ENCODE measurements at regions not wholly inside any gene's neighbourhood (a gene's known extent, or its start where the extent isn't known, plus 50 kb on each side); places are given as distances from the start of the nearest gene placed in this dataset.

- no peaks in the 10 kb centered on the region for H3K9me3 ChIP-seq (ENCODE audit: control insufficient read depth, insufficient read depth, low read length)
- POLR2A ChIA-PET (ENCODE audit: unreplicated experiment), result no interaction called here
- H4K91ac ChIP-seq (ENCODE audit: insufficient read depth, low read depth, low read length), result no peak overlapping the region
- in situ Hi-C loops (cut with MboI; ENCODE audit: low sequenced_read_pairs) (no loop called here), intact Hi-C loops (cut with micrococcal nuclease) (no loop called here), dilution Hi-C loops (cut with HindIII; ENCODE audit: low sequenced_read_pairs, unreplicated experiment) (no loop called here)
- no peaks in the 10 kb centered on the region for H3K27me3 ChIP-seq (ENCODE audit: control insufficient read depth, insufficient read depth, low read length)
- H3K18ac ChIP-seq (ENCODE audit: low read depth, low read length), result no peak overlapping the region
- H3K4ac ChIP-seq (ENCODE audit: low read depth, low read length), result no peak overlapping the region
- no peak overlapping the region for H3K4me2 ChIP-seq (ENCODE audit: low read depth, low read length)
- no peaks in the 10 kb centered on the region for H3K4me1 ChIP-seq (ENCODE audit: control insufficient read depth, insufficient read depth, low read length)
- ATAC-seq (ENCODE audit: low read depth) (no peak), DNase-seq (no peak)
- no peaks in the 10 kb centered on the region for H3K9me1 ChIP-seq (ENCODE audit: insufficient read depth, low read length)
- H4K8ac ChIP-seq (ENCODE audit: low read depth in 2 of 2, low read length in 2 of 2), result no peak overlapping the region
- H2BK20ac ChIP-seq (ENCODE audit: low read depth, low read length), result no peak overlapping the region
- H3K4me3 ChIP-seq (ENCODE audit: insufficient read depth, low read depth, low read length), result no peak overlapping the region
- WGBS, 2 experiments (ENCODE audit: extremely low coverage in 2 of 2, insufficient read length in 1 of 2), result no CpG with 5 or more reads among the region's 4 CpGs
- no peak overlapping the region for H2AK9ac ChIP-seq (replicated peaks; ENCODE audit: low read depth, low read length, poor library complexity)
- CTCF ChIA-PET, result no interaction called here
- TF ChIP-seq POLR2A (IDR thresholded peaks at IDR 0.05; ENCODE audit: low read depth, low read length), result no peak
- no peak for TF ChIP-seq BHLHE40 (IDR thresholded peaks at IDR 0.05; ENCODE audit: low read depth, low read length)
- TF ChIP-seq RCOR1 (IDR thresholded peaks at IDR 0.05; ENCODE audit: insufficient replicate concordance, low read length), result no peak
- no peak for TF ChIP-seq CHD1 (IDR thresholded peaks at IDR 0.05; ENCODE audit: low read depth, low read length)
- H4K20me1 ChIP-seq (ENCODE audit: insufficient read depth, low read length), result no peaks in the 10 kb centered on the region
- H2AFZ ChIP-seq (replicated peaks; ENCODE audit: low read length, poor library complexity), result no peak overlapping the region
- no peaks in the 10 kb centered on the region for H3K36me3 ChIP-seq (ENCODE audit: control insufficient read depth, insufficient read depth, low read length)
- no peak overlapping the region for H2BK120ac ChIP-seq (ENCODE audit: low read depth, low read length)
- H4K5ac ChIP-seq (ENCODE audit: low read depth, low read length), result no peak overlapping the region
- no peak overlapping the region for H3K9ac ChIP-seq (ENCODE audit: low read depth, low read length)
- H2BK5ac ChIP-seq (ENCODE audit: low read depth, low read length, poor library complexity, severe bottlenecking), result no peak overlapping the region
- no peak overlapping the region for H3K27ac ChIP-seq (ENCODE audit: insufficient read depth, low read length)
- H2BK15ac ChIP-seq (ENCODE audit: low read depth, low read length), result no peak overlapping the region
- no peak overlapping the region for H2AK5ac ChIP-seq (ENCODE audit: low read depth, low read length)
- BruUV-seq (replicated peaks), result no TSS peak
- H3K14ac ChIP-seq (replicated peaks; ENCODE audit: low read depth, low read length), result no peak overlapping the region
- no peak overlapping the region for H3K56ac ChIP-seq (ENCODE audit: extremely low read depth, insufficient read depth, low read length)
- H3K79me1 ChIP-seq (ENCODE audit: low read depth in 1 of 2, low read length in 2 of 2), result no peaks in the 10 kb centered on the region
- H3K23ac ChIP-seq (ENCODE audit: low read depth, low read length), result no peak overlapping the region
Observed at GRCh38 chr5:86675311-86675710, 57.6 kb downstream of the COX7C start.
